Naive thymus-derived CD8-positive, alpha-beta T cell (primary cell): ENCODE measurements at regions not wholly inside any gene's neighbourhood (a gene's known extent, or its start where the extent isn't known, plus 50 kb on each side); places are given as distances from the start of the nearest gene placed in this dataset.

ENCODE experiments used
- ATAC-seq, 2 donors: fragments of 150-1000 bp; cut with Tn5 transposase in 1 of 2; sonication (Bioruptor Pico), chemical (Tn5 transposase) in 1 of 2; 1 replicate in 1 of 2; 2 replicates in 1 of 2; pipeline ENCODE4 v1.10.0; 2021; ENCODE audit warnings: mild to moderate bottlenecking in 2 of 2, moderate library complexity in 2 of 2
- POLR2A ChIA-PET: fragments of 350-600 bp; sonication (Branson Sonifier 250); formaldehyde crosslinking; loops from one replicate; lab custom pipeline; 2021; ENCODE audit warnings: antibody characterized with exemption; lab: Charles Lee
- DNase-seq, 10 donors: peaks; one replicate each; pipeline versions ENCODE4 v3.0.0 to v3.0.0-alpha.2; 2020 to 2022
- H3K27ac Mint-ChIP-seq, 10 donors: one replicate each; pipeline ENCODE4 v1.8.0; 2020 to 2022; ENCODE audit warnings: mild to moderate bottlenecking in 10 of 10, mixed read lengths in 10 of 10, moderate library complexity in 4 of 10, inconsistent platforms in 1 of 10
- H3K27me3 Mint-ChIP-seq, 5 donors: one replicate each; pipeline ENCODE4 v1.8.0; 2021 to 2022; ENCODE audit warnings: mixed read lengths in 5 of 5
- H3K36me3 Mint-ChIP-seq, 3 donors: one replicate each; pipeline ENCODE4 v1.8.0; 2020 to 2022; ENCODE audit warnings: mixed read lengths in 3 of 3, mild to moderate bottlenecking in 2 of 3, inconsistent platforms in 1 of 3
- H3K4me1 Mint-ChIP-seq, 4 donors: one replicate each; pipeline ENCODE4 v1.8.0; 2021 to 2022; ENCODE audit warnings: mixed read lengths in 4 of 4
- H3K4me3 Mint-ChIP-seq, 10 donors: one replicate each; pipeline ENCODE4 v1.8.0; 2020 to 2022; ENCODE audit warnings: mild to moderate bottlenecking in 10 of 10, mixed read lengths in 10 of 10, moderate library complexity in 6 of 10, inconsistent platforms in 1 of 10
- H3K9me3 Mint-ChIP-seq, 9 donors: one replicate each; pipeline ENCODE4 v1.8.0; 2020 to 2022; ENCODE audit warnings: mixed read lengths in 9 of 9, mild to moderate bottlenecking in 3 of 9, inconsistent platforms in 1 of 9, moderate library complexity in 1 of 9

GRCh38 chr17:33491871-33492481, 198.9 kb upstream of the ASIC2 start:
- Mint-ChIP-seq H3K4me1 (no peaks in the 10 kb centered on the region), H3K4me3 (no peak overlapping the region), H3K36me3 (no peaks in the 10 kb centered on the region), H3K27me3 (peaks cover 0 to 19% (median 6%) of the 10 kb centered on the region in 5 donors), H3K9me3 (peaks cover 0 to 9% (median 0%) of the 10 kb centered on the region in 9 donors), H3K27ac (no peak overlapping the region)
- POLR2A ChIA-PET = no interaction called here
- ATAC-seq (no peak), DNase-seq (no peak)

- peaks cover 0 to 9% (median 0%) of the 10 kb centered on the region in 9 donors for H3K9me3 Mint-ChIP-seq
- ATAC-seq (no peak), DNase-seq (no peak)
- peaks cover 0 to 24% (median 6%) of the 10 kb centered on the region in 5 donors for H3K27me3 Mint-ChIP-seq
- H3K4me3 Mint-ChIP-seq = no peak overlapping the region
- H3K27ac Mint-ChIP-seq = no peak overlapping the region
- H3K36me3 Mint-ChIP-seq = no peaks in the 10 kb centered on the region
- POLR2A ChIA-PET = no interaction called here
- no peaks in the 10 kb centered on the region for H3K4me1 Mint-ChIP-seq
Observed at GRCh38 chr17:33492731-33493265, 199.7 kb upstream of the ASIC2 start.

GRCh38 chr17:33493566-33493965, 200.5 kb upstream of the ASIC2 start:
- no peak overlapping the region for H3K4me3 Mint-ChIP-seq
- no peaks in the 10 kb centered on the region for H3K36me3 Mint-ChIP-seq
- H3K27ac Mint-ChIP-seq = no peak overlapping the region
- peaks cover 0 to 32% (median 4%) of the 10 kb centered on the region in 5 donors for H3K27me3 Mint-ChIP-seq
- H3K4me1 Mint-ChIP-seq = no peaks in the 10 kb centered on the region
- ATAC-seq (no peak), DNase-seq (no peak)
- H3K9me3 Mint-ChIP-seq = peaks cover 0 to 9% (median 0%) of the 10 kb centered on the region in 9 donors
- POLR2A ChIA-PET = no interaction called here

- Mint-ChIP-seq H3K36me3 (no peaks in the 10 kb centered on the region), H3K27ac (no peak overlapping the region), H3K4me1 (no peaks in the 10 kb centered on the region), H3K9me3 (peaks cover 0 to 9% (median 0%) of the 10 kb centered on the region in 9 donors), H3K4me3 (no peak overlapping the region), H3K27me3 (peaks cover 0 to 36% (median 2%) of the 10 kb centered on the region in 5 donors)
- ATAC-seq = no peak
- DNase-seq = no peak
- POLR2A ChIA-PET = no interaction called here
Observed at GRCh38 chr17:33494151-33494550, 201.1 kb upstream of the ASIC2 start.

GRCh38 chr17:33497623-33498022, 204.5 kb upstream of the ASIC2 start:
- Mint-ChIP-seq H3K9me3 (peaks cover 0 to 4% (median 0%) of the 10 kb centered on the region in 9 donors), H3K36me3 (no peaks in the 10 kb centered on the region), H3K27me3 (peaks cover 0 to 24% (median 8%) of the 10 kb centered on the region in 5 donors)

GRCh38 chr17:33498069-33498468, 205.0 kb upstream of the ASIC2 start:
- peaks cover 0 to 24% (median 12%) of the 10 kb centered on the region in 5 donors for H3K27me3 Mint-ChIP-seq
- POLR2A ChIA-PET = no interaction called here
- no peaks in the 10 kb centered on the region for H3K4me1 Mint-ChIP-seq
- peaks cover 0 to 4% (median 0%) of the 10 kb centered on the region in 9 donors for H3K9me3 Mint-ChIP-seq
- DNase-seq = no peak
- ATAC-seq = no peak
- H3K4me3 Mint-ChIP-seq = no peak overlapping the region
- H3K36me3 Mint-ChIP-seq = no peaks in the 10 kb centered on the region
- no peak overlapping the region for H3K27ac Mint-ChIP-seq

More at GRCh38 chr17:33497623-33498022, 204.5 kb upstream of the ASIC2 start:
- Mint-ChIP-seq H3K27ac (no peak overlapping the region), H3K4me3 (no peak overlapping the region), H3K4me1 (no peaks in the 10 kb centered on the region)
- ATAC-seq (no peak), DNase-seq (no peak)
- POLR2A ChIA-PET = no interaction called here

GRCh38 chr17:33499040-33499439, 205.9 kb upstream of the ASIC2 start:
- H3K9me3 Mint-ChIP-seq = peaks cover 0 to 4% (median 0%) of the 10 kb centered on the region in 9 donors

GRCh38 chr17:33500151-33500550, 207.1 kb upstream of the ASIC2 start:
- Mint-ChIP-seq H3K9me3 (peaks cover 0 to 7% (median 0%) of the 10 kb centered on the region in 9 donors), H3K27me3 (peaks cover 4 to 36% (median 17%) of the 10 kb centered on the region in 5 donors), H3K36me3 (no peaks in the 10 kb centered on the region), H3K27ac (no peak overlapping the region), H3K4me3 (no peak overlapping the region), H3K4me1 (no peaks in the 10 kb centered on the region)
- ATAC-seq (no peak), DNase-seq (no peak)
- POLR2A ChIA-PET = no interaction called here

More at GRCh38 chr17:33499040-33499439, 205.9 kb upstream of the ASIC2 start:
- POLR2A ChIA-PET = no interaction called here
- H3K27me3 Mint-ChIP-seq = peaks cover 2 to 30% (median 12%) of the 10 kb centered on the region in 5 donors
- DNase-seq (no peak), ATAC-seq (no peak)
- H3K36me3 Mint-ChIP-seq = no peaks in the 10 kb centered on the region
- H3K4me3 Mint-ChIP-seq = no peak overlapping the region
- H3K27ac Mint-ChIP-seq = no peak overlapping the region
- no peaks in the 10 kb centered on the region for H3K4me1 Mint-ChIP-seq

- Mint-ChIP-seq H3K27ac (no peak overlapping the region), H3K9me3 (peaks cover 0 to 7% (median 0%) of the 10 kb centered on the region in 9 donors), H3K27me3 (peaks cover 10 to 37% (median 22%) of the 10 kb centered on the region in 5 donors), H3K4me3 (no peak overlapping the region), H3K36me3 (no peaks in the 10 kb centered on the region), H3K4me1 (no peaks in the 10 kb centered on the region)
- DNase-seq (no peak), ATAC-seq (no peak)
- POLR2A ChIA-PET = no interaction called here
Observed at GRCh38 chr17:33501185-33501584, 208.1 kb upstream of the ASIC2 start.

GRCh38 chr17:33504571-33504970, 211.5 kb upstream of the ASIC2 start:
- no peak for DNase-seq
- no peaks in the 10 kb centered on the region for H3K4me1 Mint-ChIP-seq
- POLR2A ChIA-PET = no interaction called here
- ATAC-seq = no peak
- H3K9me3 Mint-ChIP-seq = peaks cover 0 to 8% (median 0%) of the 10 kb centered on the region in 9 donors
- peak overlapping the region in 1 of 10 donors; percentile 20 for H3K27ac Mint-ChIP-seq
- peaks cover 15 to 45% (median 40%) of the 10 kb centered on the region in 5 donors for H3K27me3 Mint-ChIP-seq
- no peaks in the 10 kb centered on the region for H3K36me3 Mint-ChIP-seq
- no peak overlapping the region for H3K4me3 Mint-ChIP-seq

GRCh38 chr17:33506889-33507650, 214.0 kb upstream of the ASIC2 start:
- Mint-ChIP-seq H3K27ac (no peak overlapping the region), H3K9me3 (peaks cover 0 to 10% (median 0%) of the 10 kb centered on the region in 9 donors), H3K36me3 (no peaks in the 10 kb centered on the region), H3K4me1 (peaks cover 7 to 10% (median 8%) of the 10 kb centered on the region in 4 donors), H3K4me3 (no peak overlapping the region), H3K27me3 (peaks cover 19 to 49% (median 40%) of the 10 kb centered on the region in 5 donors)
- POLR2A ChIA-PET = no interaction called here
- ATAC-seq = no peak
- no peak for DNase-seq

GRCh38 chr17:33508215-33508614, 215.1 kb upstream of the ASIC2 start:
- ATAC-seq (no peak), DNase-seq (no peak)
- Mint-ChIP-seq H3K4me3 (no peak overlapping the region), H3K27me3 (peaks cover 19 to 49% (median 40%) of the 10 kb centered on the region in 5 donors), H3K9me3 (peaks cover 0 to 10% (median 2%) of the 10 kb centered on the region in 9 donors), H3K4me1 (peaks cover 7 to 10% (median 8%) of the 10 kb centered on the region in 4 donors), H3K36me3 (no peaks in the 10 kb centered on the region), H3K27ac (no peak overlapping the region)
- POLR2A ChIA-PET = no interaction called here

GRCh38 chr17:33509331-33509730, 216.2 kb upstream of the ASIC2 start:
- POLR2A ChIA-PET = no interaction called here
- Mint-ChIP-seq H3K36me3 (no peaks in the 10 kb centered on the region), H3K4me3 (no peak overlapping the region), H3K9me3 (peaks cover 0 to 10% (median 2%) of the 10 kb centered on the region in 9 donors), H3K27me3 (peaks cover 19 to 49% (median 32%) of the 10 kb centered on the region in 5 donors), H3K4me1 (peaks cover 7 to 10% (median 8%) of the 10 kb centered on the region in 4 donors), H3K27ac (no peak overlapping the region)
- DNase-seq (no peak), ATAC-seq (no peak)
